CD4-positive, CD25-positive, alpha-beta regulatory T cell (primary cell): ENCODE measurements at regions not wholly inside any gene's neighbourhood (a gene's known extent, or its start where the extent isn't known, plus 50 kb on each side); places are given as distances from the start of the nearest gene placed in this dataset.
A peak's percentile ranks its signal among the peaks of the same experiment; 100 is the strongest.

Experiments
- ATAC-seq, 2 donors: fragments of 150-1000 bp; cut with Tn5 transposase; one replicate each; pipeline ENCODE4 v1.10.0; 2021; ENCODE audit warnings: low read depth in 2 of 2, moderate number of reproducible peaks in 2 of 2, moderate library complexity in 1 of 2
- DNase-seq, 3 donors: peaks; one replicate each; pipeline versions ENCODE4 v3.0.0 to v3.0.0-alpha.2; 2012 to 2022; ENCODE audit warnings: mixed read lengths in 1 of 3
- H3K27ac ChIP-seq: one replicate; pipeline ENCODE4 v1.7.0; 2013; ENCODE audit warnings: mild to moderate bottlenecking, low read length; ENCODE audit not compliant: insufficient read depth, poor library complexity, severe bottlenecking
- H3K27me3 ChIP-seq: one replicate; pipeline ENCODE4 v1.7.0; 2013; ENCODE audit warnings: low read length; ENCODE audit not compliant: control insufficient read depth, insufficient read depth
- H3K36me3 ChIP-seq: one replicate; pipeline ENCODE4 v1.7.0; 2013; ENCODE audit warnings: mild to moderate bottlenecking, low read length, moderate library complexity; ENCODE audit not compliant: control insufficient read depth, insufficient read depth
- H3K4me1 ChIP-seq: 2 replicates; pipeline ENCODE4 v1.7.0; 2013; ENCODE audit warnings: mild to moderate bottlenecking, low read length; ENCODE audit not compliant: insufficient read depth, control insufficient read depth, poor library complexity, severe bottlenecking
- H3K4me3 ChIP-seq: one replicate; pipeline ENCODE4 v1.7.0; 2013; ENCODE audit warnings: low read depth, mild to moderate bottlenecking, low read length, moderate library complexity
- H3K9me3 ChIP-seq, 2 experiments: 1 replicate in 1 of 2; 2 replicates in 1 of 2; pipeline ENCODE4 v1.7.0; 2013; ENCODE audit warnings: low read length in 2 of 2, mild to moderate bottlenecking in 1 of 2, moderate library complexity in 1 of 2; ENCODE audit not compliant: control insufficient read depth in 2 of 2
- H3K27ac Mint-ChIP-seq, 3 donors: one replicate each; pipeline ENCODE4 v1.8.0; 2020 to 2022; ENCODE audit warnings: mild to moderate bottlenecking in 3 of 3, mixed read lengths in 3 of 3, moderate library complexity in 2 of 3
- H3K27me3 Mint-ChIP-seq: one replicate; pipeline ENCODE4 v1.8.0; 2022; ENCODE audit warnings: mild to moderate bottlenecking, mixed read lengths
- H3K36me3 Mint-ChIP-seq: one replicate; pipeline ENCODE4 v1.8.0; 2020; ENCODE audit warnings: mixed read lengths
- H3K4me1 Mint-ChIP-seq, 4 donors: one replicate each; pipeline ENCODE4 v1.8.0; 2020 to 2022; ENCODE audit warnings: mixed read lengths in 4 of 4, mild to moderate bottlenecking in 1 of 4
- H3K4me3 Mint-ChIP-seq, 4 donors: one replicate each; pipeline ENCODE4 v1.8.0; 2020 to 2022; ENCODE audit warnings: mild to moderate bottlenecking in 4 of 4, mixed read lengths in 4 of 4, moderate library complexity in 3 of 4
- H3K9me3 Mint-ChIP-seq, 7 donors: one replicate each; pipeline ENCODE4 v1.8.0; 2020 to 2022; ENCODE audit warnings: mixed read lengths in 7 of 7, mild to moderate bottlenecking in 3 of 7, moderate library complexity in 2 of 7

- Mint-ChIP-seq H3K27ac (no peak overlapping the region), H3K4me3 (no peak overlapping the region), H3K9me3 (peaks cover 0 to 3% (median 0%) of the 10 kb centered on the region in 7 donors), H3K4me1 (no peaks in the 10 kb centered on the region), H3K36me3 (no peaks in the 10 kb centered on the region), H3K27me3 (peaks cover 50% of the 10 kb centered on the region)
- Histone ChIP-seq H3K27me3 (no peaks in the 10 kb centered on the region), H3K4me3 (no peak overlapping the region), H3K36me3 (no peaks in the 10 kb centered on the region), H3K27ac (no peak overlapping the region), H3K9me3 (no peaks in the 10 kb centered on the region), H3K4me1 (no peaks in the 10 kb centered on the region)
- DNase-seq (no peak), ATAC-seq (no peak)
These were observed 107.9 kb upstream of the NDUFV2 start for GRCh38 chr18:8994603-8995002.

- H3K9me3 ChIP-seq: no peaks in the 10 kb centered on the region
- H3K27me3 ChIP-seq: no peaks in the 10 kb centered on the region
- Mint-ChIP-seq H3K4me1 (no peaks in the 10 kb centered on the region), H3K27ac (no peak overlapping the region), H3K36me3 (no peaks in the 10 kb centered on the region), H3K9me3 (peaks cover 0 to 3% (median 0%) of the 10 kb centered on the region in 7 donors), H3K27me3 (peaks cover 47% of the 10 kb centered on the region), H3K4me3 (no peak overlapping the region)
- no peaks in the 10 kb centered on the region for H3K36me3 ChIP-seq
- ATAC-seq (no peak), DNase-seq (no peak)
- no peak overlapping the region for H3K4me3 ChIP-seq
- no peaks in the 10 kb centered on the region for H3K4me1 ChIP-seq
- H3K27ac ChIP-seq: no peak overlapping the region
These were observed 107.4 kb upstream of the NDUFV2 start for GRCh38 chr18:8995096-8995495.

GRCh38 chr18:8996771-8997432, 105.6 kb upstream of the NDUFV2 start:
- Mint-ChIP-seq H3K27ac (no peak overlapping the region), H3K4me3 (peak overlapping the region in 1 of 4 donors; percentile 38), H3K9me3 (peaks cover 0 to 3% (median 0%) of the 10 kb centered on the region in 7 donors), H3K27me3 (peaks cover 49% of the 10 kb centered on the region), H3K4me1 (no peaks in the 10 kb centered on the region), H3K36me3 (no peaks in the 10 kb centered on the region)
- ATAC-seq (no peak), DNase-seq (no peak)
- Histone ChIP-seq H3K27ac (no peak overlapping the region), H3K4me3 (no peak overlapping the region), H3K4me1 (no peaks in the 10 kb centered on the region), H3K9me3 (no peaks in the 10 kb centered on the region), H3K27me3 (no peaks in the 10 kb centered on the region), H3K36me3 (no peaks in the 10 kb centered on the region)

- no peaks in the 10 kb centered on the region for H3K9me3 ChIP-seq
- no peaks in the 10 kb centered on the region for H3K36me3 Mint-ChIP-seq
- H3K9me3 Mint-ChIP-seq: peaks cover 0 to 3% (median 0%) of the 10 kb centered on the region in 7 donors
- ATAC-seq: no peak
- no peaks in the 10 kb centered on the region for H3K4me1 ChIP-seq
- H3K4me3 Mint-ChIP-seq: no peak overlapping the region
- no peak overlapping the region for H3K27ac Mint-ChIP-seq
- no peaks in the 10 kb centered on the region for H3K4me1 Mint-ChIP-seq
- H3K36me3 ChIP-seq: no peaks in the 10 kb centered on the region
- no peak for DNase-seq
- no peaks in the 10 kb centered on the region for H3K27me3 ChIP-seq
- H3K27ac ChIP-seq: no peak overlapping the region
- H3K27me3 Mint-ChIP-seq: peaks cover 49% of the 10 kb centered on the region
- no peak overlapping the region for H3K4me3 ChIP-seq
These were observed 104.9 kb upstream of the NDUFV2 start for GRCh38 chr18:8997634-8998033.

- ATAC-seq (no peak), DNase-seq (no peak)
- Histone ChIP-seq H3K27me3 (no peaks in the 10 kb centered on the region), H3K9me3 (no peaks in the 10 kb centered on the region), H3K4me3 (no peak overlapping the region), H3K4me1 (no peaks in the 10 kb centered on the region), H3K27ac (no peak overlapping the region), H3K36me3 (no peaks in the 10 kb centered on the region)
- H3K4me1 Mint-ChIP-seq: no peaks in the 10 kb centered on the region
- no peak overlapping the region for H3K27ac Mint-ChIP-seq
- no peaks in the 10 kb centered on the region for H3K36me3 Mint-ChIP-seq
- H3K4me3 Mint-ChIP-seq: peak overlapping the region in 1 of 4 donors; percentile 8
- H3K27me3 Mint-ChIP-seq: peaks cover 57% of the 10 kb centered on the region
- H3K9me3 Mint-ChIP-seq: peaks cover 0 to 8% (median 2%) of the 10 kb centered on the region in 7 donors
These were observed 103.8 kb upstream of the NDUFV2 start for GRCh38 chr18:8998481-8999217.

- no peak overlapping the region for H3K4me3 ChIP-seq
- no peaks in the 10 kb centered on the region for H3K27me3 ChIP-seq
- H3K27ac ChIP-seq: no peak overlapping the region
- DNase-seq: no peak
- no peak for ATAC-seq
- H3K9me3 ChIP-seq: no peaks in the 10 kb centered on the region
- no peaks in the 10 kb centered on the region for H3K4me1 ChIP-seq
- H3K4me1 Mint-ChIP-seq: no peaks in the 10 kb centered on the region
- no peak overlapping the region for H3K27ac Mint-ChIP-seq
- no peaks in the 10 kb centered on the region for H3K36me3 ChIP-seq
- no peaks in the 10 kb centered on the region for H3K36me3 Mint-ChIP-seq
- H3K27me3 Mint-ChIP-seq: peaks cover 51% of the 10 kb centered on the region
- H3K9me3 Mint-ChIP-seq: peaks cover 0 to 8% (median 2%) of the 10 kb centered on the region in 7 donors
- no peak overlapping the region for H3K4me3 Mint-ChIP-seq
These were observed 102.6 kb upstream of the NDUFV2 start for GRCh38 chr18:8999872-9000271.

- DNase-seq (no peak), ATAC-seq (no peak)
- Histone ChIP-seq H3K9me3 (no peaks in the 10 kb centered on the region), H3K4me1 (no peaks in the 10 kb centered on the region), H3K27ac (no peak overlapping the region), H3K4me3 (no peak overlapping the region), H3K36me3 (no peaks in the 10 kb centered on the region), H3K27me3 (no peaks in the 10 kb centered on the region)
- H3K36me3 Mint-ChIP-seq: no peaks in the 10 kb centered on the region
- H3K9me3 Mint-ChIP-seq: peaks cover 0 to 8% (median 3%) of the 10 kb centered on the region in 7 donors
- H3K4me1 Mint-ChIP-seq: no peaks in the 10 kb centered on the region
- no peak overlapping the region for H3K27ac Mint-ChIP-seq
- no peak overlapping the region for H3K4me3 Mint-ChIP-seq
- H3K27me3 Mint-ChIP-seq: peaks cover 47% of the 10 kb centered on the region
These were observed 101.8 kb upstream of the NDUFV2 start for GRCh38 chr18:9000733-9001132.

- no peak overlapping the region for H3K27ac ChIP-seq
- Mint-ChIP-seq H3K27me3 (peaks cover 42% of the 10 kb centered on the region), H3K9me3 (peaks cover 0 to 8% (median 3%) of the 10 kb centered on the region in 7 donors)
These were observed 101.3 kb upstream of the NDUFV2 start for GRCh38 chr18:9001209-9001608.

More at GRCh38 chr18:9001209-9001608, 101.3 kb upstream of the NDUFV2 start:
- no peaks in the 10 kb centered on the region for H3K4me1 Mint-ChIP-seq
- DNase-seq: no peak
- Histone ChIP-seq H3K4me3 (no peak overlapping the region), H3K27me3 (no peaks in the 10 kb centered on the region), H3K4me1 (no peaks in the 10 kb centered on the region), H3K9me3 (no peaks in the 10 kb centered on the region), H3K36me3 (no peaks in the 10 kb centered on the region)
- H3K36me3 Mint-ChIP-seq: no peaks in the 10 kb centered on the region
- no peak overlapping the region for H3K27ac Mint-ChIP-seq
- H3K4me3 Mint-ChIP-seq: no peak overlapping the region
- no peak for ATAC-seq
